AG04450 (cell line): ENCODE measurements at regions not wholly inside any gene's neighbourhood (a gene's known extent, or its start where the extent isn't known, plus 50 kb on each side); places are given as distances from the start of the nearest gene placed in this dataset.

Experiments used
- CTCF ChIA-PET: fragments of 300-600, 350-600 bp; formaldehyde crosslinking; extraction: SDS; loops from one replicate; lab custom pipeline; 2022; ENCODE audit warnings: antibody characterized with exemption, inconsistent platforms; lab: Charles Lee
- POLR2A ChIA-PET: fragments of 350-600 bp; formaldehyde crosslinking; extraction: SDS; loops from one replicate; lab custom pipeline; 2021; ENCODE audit warnings: antibody characterized with exemption, inconsistent platforms; lab: Yijun Ruan, JAX
- DNase-seq: peaks from one replicate; pipeline ENCODE4 v3.0.0-alpha.2; 2011; ENCODE audit warnings: low read depth, low spot score
- H3K27ac ChIP-seq: one replicate; pipeline ENCODE4 v1.5.1; 2012; ENCODE audit warnings: low read depth, low read length, control low read depth
- H3K27me3 ChIP-seq: one replicate; pipeline ENCODE4 v1.6.0; 2012; ENCODE audit warnings: low read length; ENCODE audit not compliant: control insufficient read depth, insufficient read depth
- H3K4me3 ChIP-seq: 2 replicates; pipeline ENCODE4 v1.5.1; 2011; ENCODE audit warnings: mild to moderate bottlenecking, low read depth, low read length, control low read depth
- H3K9me3 ChIP-seq: 2 replicates; pipeline ENCODE4 v1.5.1; 2012; ENCODE audit warnings: low read length; ENCODE audit not compliant: control insufficient read depth, insufficient read depth
- CTCF ChIP-seq: IDR thresholded peaks from 2 replicates; pipeline ENCODE4 v1.5.1; 2011; ENCODE audit warnings: low read depth, low read length, control low read depth, inconsistent platforms

GRCh38 chr4:83974111-83974780 lies 438.3 kb downstream of the GPAT3 start:
- H3K9me3 ChIP-seq: no peaks in the 10 kb centered on the region
- ChIA-PET CTCF (interaction anchor here (3.1 kb wide), 1 partner anchor 204 kb away, joined by 17 read pairs; no protein-coding TSS in a partner anchor), POLR2A (no interaction called here)
- peaks cover 2% of the 10 kb centered on the region for H3K27me3 ChIP-seq
- no peak for DNase-seq
- no peak overlapping the region for H3K27ac ChIP-seq
- no peak overlapping the region for H3K4me3 ChIP-seq
- TF ChIP-seq CTCF: no peak

GRCh38 chr4:83964996-83965541 lies 429.2 kb downstream of the GPAT3 start:
- H3K27ac ChIP-seq: no peak overlapping the region
- peaks cover 9% of the 10 kb centered on the region; the same call in 1 of the 2 replicates for H3K9me3 ChIP-seq
- CTCF ChIA-PET: interaction anchor here (4.9 kb wide), 1 partner anchor 195 kb away, joined by 130 read pairs; no protein-coding TSS in a partner anchor
- DNase-seq: no peak
- POLR2A ChIA-PET: no interaction called here
- H3K4me3 ChIP-seq: no peak overlapping the region
- no peaks in the 10 kb centered on the region for H3K27me3 ChIP-seq
- TF ChIP-seq CTCF: no peak

- ChIA-PET CTCF (interaction anchor here (0.8 to 4.9 kb wide), 5 partner anchors 14 to 318 kb away, joined by 3 to 130 read pairs (median 5); no protein-coding TSS in a partner anchor), POLR2A (no interaction called here)
- Histone ChIP-seq H3K4me3 (no peak overlapping the region), H3K27me3 (peaks cover 2% of the 10 kb centered on the region), H3K27ac (no peak overlapping the region), H3K9me3 (peaks cover 9% of the 10 kb centered on the region; the same call in 1 of the 2 replicates)
- no peak for DNase-seq
- TF ChIP-seq CTCF: no peak
Observed at GRCh38 chr4:83962492-83962891, 426.6 kb downstream of the GPAT3 start.

GRCh38 chr4:83961575-83961974 lies 425.7 kb downstream of the GPAT3 start:
- ChIA-PET CTCF (interaction anchor here (0.7 to 4.9 kb wide), 11 partner anchors 10 to 319 kb away, joined by 3 to 130 read pairs (median 4); no protein-coding TSS in a partner anchor), POLR2A (no interaction called here)
- no peak for DNase-seq
- H3K9me3 ChIP-seq: peaks cover 9% of the 10 kb centered on the region; the same call in 1 of the 2 replicates
- H3K27ac ChIP-seq: no peak overlapping the region
- peaks cover 2% of the 10 kb centered on the region for H3K27me3 ChIP-seq
- no peak overlapping the region for H3K4me3 ChIP-seq
- TF ChIP-seq CTCF: peak; percentile 36

- DNase-seq: no peak
- Histone ChIP-seq H3K27me3 (peaks cover 2% of the 10 kb centered on the region), H3K4me3 (no peak overlapping the region), H3K9me3 (peaks cover 1% of the 10 kb centered on the region; the same call in 1 of the 2 replicates), H3K27ac (no peak overlapping the region)
- no peak for TF ChIP-seq CTCF
- POLR2A ChIA-PET: no interaction called here
- CTCF ChIA-PET: interaction anchor here (1.5 kb wide), 1 partner anchor 189 kb away, joined by 7 read pairs; no protein-coding TSS in a partner anchor
Observed at GRCh38 chr4:83959160-83959559, 423.3 kb downstream of the GPAT3 start.
